Activated CD4-positive, alpha-beta T cell treated with anti-CD3 and anti-CD28 coated beads, Interleukin-10, Interleukin-2, amounts not matched to agents 100 ng/mL and 50 ng/mL, durations not matched to agents 16 hours and 8 hours (primary cell): ENCODE measurements at regions not wholly inside any gene's neighbourhood (a gene's known extent, or its start where the extent isn't known, plus 50 kb on each side); places are given as distances from the start of the nearest gene placed in this dataset.

Experiments used
- DNase-seq: peaks from one replicate; pipeline ENCODE4 v3.0.0-alpha.2; 2020

DNA sequence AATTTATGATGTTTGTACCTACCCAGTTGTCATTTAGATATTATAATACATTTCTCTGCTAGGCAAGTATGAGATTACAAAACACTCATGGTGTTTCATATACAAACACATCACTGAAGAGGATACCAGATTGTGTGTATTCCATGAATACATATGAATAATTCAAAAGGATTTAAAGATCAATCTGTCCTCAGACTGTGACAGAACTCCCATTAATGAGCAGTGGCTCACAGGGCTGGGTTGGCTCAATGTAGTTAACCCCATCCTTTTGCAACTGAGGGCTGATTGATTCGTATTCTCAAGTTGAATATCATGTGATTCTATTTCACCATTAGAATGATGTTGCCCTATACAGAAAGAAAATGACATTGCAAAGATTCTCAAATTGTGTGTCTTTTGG lies 79.6 kb upstream of the SPANXN2 start:
- DNase-seq = no peak

- DNase-seq = peak; percentile 3
Measured at GRCh38 chrX:143788265-143788664, 67.7 kb upstream of the SPANXN2 start.

GRCh38 chrX:143787341-143787740 lies 66.8 kb upstream of the SPANXN2 start:
- no peak for DNase-seq

GRCh38 chrX:143781103-143781502 lies 60.6 kb upstream of the SPANXN2 start:
- DNase-seq = no peak
